ENCODE measurements at regions not wholly inside any gene's neighbourhood (a gene's known extent, or its start where the extent isn't known, plus 50 kb on each side); places are given as distances from the start of the nearest gene placed in this dataset.

- Histone ChIP-seq H3K9ac (ENCODE audit: low read depth in 1 of 2, low read length in 2 of 2) (no peak overlapping the region), H3K9me3 (ENCODE audit: control insufficient read depth in 2 of 2, low read length in 2 of 2) (no peaks in the 10 kb centered on the region), H3K36me3 (ENCODE audit: control insufficient read depth in 2 of 2, insufficient read depth in 2 of 2, low read length in 2 of 2) (no peaks in the 10 kb centered on the region), H3K27me3 (ENCODE audit: control insufficient read depth in 2 of 2, insufficient read depth in 2 of 2, low read length in 2 of 2) (no peaks in the 10 kb centered on the region), H3K4me3 (ENCODE audit: low read length in 2 of 2) (no peak overlapping the region), H3K4me1 (ENCODE audit: control insufficient read depth in 2 of 2, insufficient read depth in 2 of 2, low read length in 2 of 2) (peaks cover 0 to 4% of the 10 kb centered on the region in 2 donors), H3K27ac (ENCODE audit: low read depth in 2 of 2, low read length in 2 of 2) (no peak overlapping the region)
Measured at GRCh38 chr6:148183776-148184175, 158.9 kb upstream of the SASH1 start.

GRCh38 chr6:148186916-148187315 lies 155.7 kb upstream of the SASH1 start:
- no peaks in the 10 kb centered on the region for H3K36me3 ChIP-seq (ENCODE audit: control insufficient read depth in 2 of 2, insufficient read depth in 2 of 2, low read length in 2 of 2)
- H3K27ac ChIP-seq (ENCODE audit: low read depth in 2 of 2, low read length in 2 of 2) = no peak overlapping the region
- H3K4me3 ChIP-seq (ENCODE audit: low read length in 2 of 2) = no peak overlapping the region
- H3K9ac ChIP-seq (ENCODE audit: low read depth in 1 of 2, low read length in 2 of 2) = no peak overlapping the region
- H3K9me3 ChIP-seq (ENCODE audit: control insufficient read depth in 2 of 2, low read length in 2 of 2) = no peaks in the 10 kb centered on the region
- H3K4me1 ChIP-seq (ENCODE audit: control insufficient read depth in 2 of 2, insufficient read depth in 2 of 2, low read length in 2 of 2) = peaks cover 0 to 9% of the 10 kb centered on the region in 2 donors
- no peaks in the 10 kb centered on the region for H3K27me3 ChIP-seq (ENCODE audit: control insufficient read depth in 2 of 2, insufficient read depth in 2 of 2, low read length in 2 of 2)

DNA sequence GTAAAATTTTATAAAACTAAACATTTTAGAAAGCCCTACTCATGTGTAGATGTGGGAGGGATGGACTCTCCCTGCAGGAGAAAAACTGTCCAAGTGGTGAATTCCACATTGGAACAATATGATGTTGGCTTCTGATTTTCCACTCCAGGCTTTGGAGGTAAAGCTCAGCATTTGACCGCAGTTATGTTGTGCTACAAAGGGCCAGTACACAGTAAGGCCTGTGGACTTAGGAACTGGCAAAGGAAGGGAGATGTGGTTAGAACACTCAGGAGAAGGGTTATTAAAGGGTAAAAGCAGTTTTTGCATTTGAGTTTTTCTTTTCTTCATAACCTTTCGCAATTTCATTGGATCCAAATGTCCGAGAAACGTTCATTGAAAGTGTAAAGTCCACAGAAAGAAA lies 150.3 kb upstream of the SASH1 start:
- Histone ChIP-seq H3K27me3 (ENCODE audit: control insufficient read depth in 2 of 2, insufficient read depth in 2 of 2, low read length in 2 of 2) (peaks cover 0 to 2% of the 10 kb centered on the region in 2 donors), H3K27ac (ENCODE audit: low read depth in 2 of 2, low read length in 2 of 2) (no peak overlapping the region), H3K4me3 (ENCODE audit: low read length in 2 of 2) (no peak overlapping the region), H3K4me1 (ENCODE audit: control insufficient read depth in 2 of 2, insufficient read depth in 2 of 2, low read length in 2 of 2) (peaks cover 6 to 19% of the 10 kb centered on the region in 2 donors), H3K9me3 (ENCODE audit: control insufficient read depth in 2 of 2, low read length in 2 of 2) (no peaks in the 10 kb centered on the region), H3K9ac (ENCODE audit: low read depth in 1 of 2, low read length in 2 of 2) (no peak overlapping the region), H3K36me3 (ENCODE audit: control insufficient read depth in 2 of 2, insufficient read depth in 2 of 2, low read length in 2 of 2) (no peaks in the 10 kb centered on the region)

- H3K4me3 ChIP-seq (ENCODE audit: low read length in 2 of 2) = peak overlapping the region in 1 of 2 donors; percentile 16
- H3K27ac ChIP-seq (ENCODE audit: low read depth in 2 of 2, low read length in 2 of 2) = peak overlapping the region in 1 of 2 donors; percentile 32
- peaks cover 6 to 15% of the 10 kb centered on the region in 2 donors for H3K4me1 ChIP-seq (ENCODE audit: control insufficient read depth in 2 of 2, insufficient read depth in 2 of 2, low read length in 2 of 2)
- no peaks in the 10 kb centered on the region for H3K36me3 ChIP-seq (ENCODE audit: control insufficient read depth in 2 of 2, insufficient read depth in 2 of 2, low read length in 2 of 2)
- peak overlapping the region in 1 of 2 donors; percentile 10 for H3K9ac ChIP-seq (ENCODE audit: low read depth in 1 of 2, low read length in 2 of 2)
- no peaks in the 10 kb centered on the region for H3K9me3 ChIP-seq (ENCODE audit: control insufficient read depth in 2 of 2, low read length in 2 of 2)
- peaks cover 0 to 2% of the 10 kb centered on the region in 2 donors for H3K27me3 ChIP-seq (ENCODE audit: control insufficient read depth in 2 of 2, insufficient read depth in 2 of 2, low read length in 2 of 2)
Measured at GRCh38 chr6:148193063-148193680, 149.5 kb upstream of the SASH1 start.

GRCh38 chr6:148195511-148195910 lies 147.1 kb upstream of the SASH1 start:
- H3K36me3 ChIP-seq (ENCODE audit: control insufficient read depth in 2 of 2, insufficient read depth in 2 of 2, low read length in 2 of 2) = no peaks in the 10 kb centered on the region
- H3K4me1 ChIP-seq (ENCODE audit: control insufficient read depth in 2 of 2, insufficient read depth in 2 of 2, low read length in 2 of 2) = peaks cover 6 to 15% of the 10 kb centered on the region in 2 donors
- H3K27ac ChIP-seq (ENCODE audit: low read depth in 2 of 2, low read length in 2 of 2) = no peak overlapping the region
- peaks cover 0 to 2% of the 10 kb centered on the region in 2 donors for H3K27me3 ChIP-seq (ENCODE audit: control insufficient read depth in 2 of 2, insufficient read depth in 2 of 2, low read length in 2 of 2)
- H3K9me3 ChIP-seq (ENCODE audit: control insufficient read depth in 2 of 2, low read length in 2 of 2) = no peaks in the 10 kb centered on the region
- no peak overlapping the region for H3K9ac ChIP-seq (ENCODE audit: low read depth in 1 of 2, low read length in 2 of 2)
- no peak overlapping the region for H3K4me3 ChIP-seq (ENCODE audit: low read length in 2 of 2)

- H3K4me3 ChIP-seq (ENCODE audit: low read length in 2 of 2) = no peak overlapping the region
- H3K27me3 ChIP-seq (ENCODE audit: control insufficient read depth in 2 of 2, insufficient read depth in 2 of 2, low read length in 2 of 2) = peaks cover 0 to 2% of the 10 kb centered on the region in 2 donors
Measured at GRCh38 chr6:148199584-148199983, 143.1 kb upstream of the SASH1 start.

GRCh38 chr6:148200293-148200692 lies 142.3 kb upstream of the SASH1 start:
- H3K9ac ChIP-seq (ENCODE audit: low read depth in 1 of 2, low read length in 2 of 2) = no peak overlapping the region
- no peaks in the 10 kb centered on the region for H3K4me1 ChIP-seq (ENCODE audit: control insufficient read depth in 2 of 2, insufficient read depth in 2 of 2, low read length in 2 of 2)
- no peak overlapping the region for H3K27ac ChIP-seq (ENCODE audit: low read depth in 2 of 2, low read length in 2 of 2)
- H3K36me3 ChIP-seq (ENCODE audit: control insufficient read depth in 2 of 2, insufficient read depth in 2 of 2, low read length in 2 of 2) = no peaks in the 10 kb centered on the region
- no peak overlapping the region for H3K4me3 ChIP-seq (ENCODE audit: low read length in 2 of 2)
- H3K9me3 ChIP-seq (ENCODE audit: control insufficient read depth in 2 of 2, low read length in 2 of 2) = no peaks in the 10 kb centered on the region
- peaks cover 0 to 2% of the 10 kb centered on the region in 2 donors for H3K27me3 ChIP-seq (ENCODE audit: control insufficient read depth in 2 of 2, insufficient read depth in 2 of 2, low read length in 2 of 2)

More at GRCh38 chr6:148199584-148199983, 143.1 kb upstream of the SASH1 start:
- Histone ChIP-seq H3K27ac (ENCODE audit: low read depth in 2 of 2, low read length in 2 of 2) (no peak overlapping the region), H3K36me3 (ENCODE audit: control insufficient read depth in 2 of 2, insufficient read depth in 2 of 2, low read length in 2 of 2) (no peaks in the 10 kb centered on the region), H3K9ac (ENCODE audit: low read depth in 1 of 2, low read length in 2 of 2) (no peak overlapping the region), H3K9me3 (ENCODE audit: control insufficient read depth in 2 of 2, low read length in 2 of 2) (no peaks in the 10 kb centered on the region), H3K4me1 (ENCODE audit: control insufficient read depth in 2 of 2, insufficient read depth in 2 of 2, low read length in 2 of 2) (no peaks in the 10 kb centered on the region)

GRCh38 chr6:148200781-148201180 lies 141.9 kb upstream of the SASH1 start:
- no peaks in the 10 kb centered on the region for H3K4me1 ChIP-seq (ENCODE audit: control insufficient read depth in 2 of 2, insufficient read depth in 2 of 2, low read length in 2 of 2)
- no peaks in the 10 kb centered on the region for H3K36me3 ChIP-seq (ENCODE audit: control insufficient read depth in 2 of 2, insufficient read depth in 2 of 2, low read length in 2 of 2)
- H3K9ac ChIP-seq (ENCODE audit: low read depth in 1 of 2, low read length in 2 of 2) = no peak overlapping the region
- H3K4me3 ChIP-seq (ENCODE audit: low read length in 2 of 2) = no peak overlapping the region
- no peaks in the 10 kb centered on the region for H3K9me3 ChIP-seq (ENCODE audit: control insufficient read depth in 2 of 2, low read length in 2 of 2)
- H3K27ac ChIP-seq (ENCODE audit: low read depth in 2 of 2, low read length in 2 of 2) = no peak overlapping the region
- peaks cover 0 to 2% of the 10 kb centered on the region in 2 donors for H3K27me3 ChIP-seq (ENCODE audit: control insufficient read depth in 2 of 2, insufficient read depth in 2 of 2, low read length in 2 of 2)

DNA sequence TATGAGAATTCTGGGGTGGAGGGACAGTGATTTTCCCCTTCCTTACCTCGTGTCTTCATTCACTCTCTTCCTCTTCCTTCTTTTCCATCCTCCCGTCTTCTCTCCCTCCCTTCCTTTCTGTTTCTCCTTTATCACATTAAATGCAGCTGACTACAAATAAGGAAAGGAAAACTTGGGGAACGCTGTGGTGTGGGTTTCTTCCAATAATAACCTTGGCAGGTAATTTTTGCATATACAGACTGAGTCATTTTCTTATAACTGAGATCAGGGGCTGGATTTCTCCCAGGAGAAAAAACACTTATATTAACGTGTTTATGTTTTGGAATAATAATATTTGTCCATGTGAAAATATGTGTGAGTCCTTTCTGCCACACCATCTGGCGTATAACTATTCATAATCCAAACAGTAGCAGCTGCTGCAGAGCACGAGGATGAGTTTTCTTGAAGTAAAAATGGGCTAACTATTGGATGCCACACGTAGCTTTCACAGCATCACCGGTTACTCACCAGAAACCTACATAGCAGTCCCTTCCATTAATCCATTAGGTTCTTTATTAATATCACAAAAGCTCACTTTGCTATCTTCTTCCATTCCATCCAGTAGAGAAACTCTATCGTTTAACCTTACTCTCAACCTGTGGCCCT lies 139.2 kb upstream of the SASH1 start:
- Histone ChIP-seq H3K27me3 (ENCODE audit: control insufficient read depth in 2 of 2, insufficient read depth in 2 of 2, low read length in 2 of 2) (no peaks in the 10 kb centered on the region), H3K27ac (ENCODE audit: low read depth in 2 of 2, low read length in 2 of 2) (no peak overlapping the region), H3K4me3 (ENCODE audit: low read length in 2 of 2) (no peak overlapping the region), H3K4me1 (ENCODE audit: control insufficient read depth in 2 of 2, insufficient read depth in 2 of 2, low read length in 2 of 2) (no peaks in the 10 kb centered on the region), H3K9me3 (ENCODE audit: control insufficient read depth in 2 of 2, low read length in 2 of 2) (no peaks in the 10 kb centered on the region), H3K36me3 (ENCODE audit: control insufficient read depth in 2 of 2, insufficient read depth in 2 of 2, low read length in 2 of 2) (no peaks in the 10 kb centered on the region), H3K9ac (ENCODE audit: low read depth in 1 of 2, low read length in 2 of 2) (no peak overlapping the region)

GRCh38 chr6:148203970-148204369 lies 138.7 kb upstream of the SASH1 start:
- H3K4me1 ChIP-seq (ENCODE audit: control insufficient read depth in 2 of 2, insufficient read depth in 2 of 2, low read length in 2 of 2) = no peaks in the 10 kb centered on the region

More at GRCh38 chr6:148203970-148204369, 138.7 kb upstream of the SASH1 start:
- Histone ChIP-seq H3K36me3 (ENCODE audit: control insufficient read depth in 2 of 2, insufficient read depth in 2 of 2, low read length in 2 of 2) (no peaks in the 10 kb centered on the region), H3K9ac (ENCODE audit: low read depth in 1 of 2, low read length in 2 of 2) (no peak overlapping the region), H3K9me3 (ENCODE audit: control insufficient read depth in 2 of 2, low read length in 2 of 2) (no peaks in the 10 kb centered on the region), H3K27ac (ENCODE audit: low read depth in 2 of 2, low read length in 2 of 2) (no peak overlapping the region), H3K27me3 (ENCODE audit: control insufficient read depth in 2 of 2, insufficient read depth in 2 of 2, low read length in 2 of 2) (no peaks in the 10 kb centered on the region), H3K4me3 (ENCODE audit: low read length in 2 of 2) (no peak overlapping the region)
